Limb (tissue), 2 donors: ENCODE measurements at regions not wholly inside any gene's neighbourhood (a gene's known extent, or its start where the extent isn't known, plus 50 kb on each side); places are given as distances from the start of the nearest gene placed in this dataset.

Experiments used
- DNase-seq, 2 donors: peaks; one replicate each; pipeline ENCODE4 v3.0.0-alpha.2; 2016; ENCODE audit errors: extremely low spot score in 2 of 2

GRCh38 chr14:36083317-36083716 lies 93.2 kb downstream of the PTCSC3 start:
- no peak for DNase-seq

GRCh38 chr14:36078080-36078479 lies 98.4 kb downstream of the PTCSC3 start:
- no peak for DNase-seq

DNA sequence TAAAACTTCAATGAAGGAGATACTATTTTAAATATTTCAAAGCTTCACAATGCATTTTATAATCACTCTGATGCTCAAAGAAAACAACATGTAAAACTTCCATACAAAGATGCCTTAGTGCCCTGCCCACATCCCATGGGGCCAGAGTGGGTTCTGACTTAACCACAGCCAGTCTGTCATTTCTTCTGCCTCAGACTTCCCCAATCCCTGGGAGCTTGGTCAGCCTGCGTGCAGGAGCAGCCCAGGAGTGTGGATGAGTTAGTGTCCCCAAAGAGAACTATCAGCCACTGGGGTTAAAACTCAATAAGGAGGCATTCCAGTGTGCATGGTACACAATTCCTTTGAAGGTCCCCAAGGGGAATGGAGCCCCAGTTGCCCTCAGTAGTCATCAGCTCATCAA lies 100.3 kb downstream of the PTCSC3 start:
- DNase-seq: no peak

DNA sequence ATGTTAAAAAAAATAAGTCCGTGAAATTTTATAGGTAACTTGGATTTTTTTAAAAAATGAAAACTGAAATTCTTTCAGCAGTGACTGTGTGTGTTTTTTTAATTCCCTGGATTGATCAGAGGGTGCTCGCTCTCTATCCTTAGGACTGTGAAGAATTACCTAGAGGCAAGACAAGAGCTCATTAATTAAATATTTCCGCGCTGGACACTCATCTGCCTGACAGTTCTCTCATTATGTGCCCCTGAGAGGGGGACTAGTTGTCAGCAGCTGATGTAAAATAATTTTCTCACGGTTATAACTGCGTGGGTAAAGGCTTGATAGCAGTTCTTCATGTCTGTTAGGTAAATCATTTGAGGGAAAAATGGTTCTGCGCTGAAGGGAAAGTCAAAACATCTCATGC lies 101.3 kb downstream of the PTCSC3 start:
- DNase-seq: no peak

DNA sequence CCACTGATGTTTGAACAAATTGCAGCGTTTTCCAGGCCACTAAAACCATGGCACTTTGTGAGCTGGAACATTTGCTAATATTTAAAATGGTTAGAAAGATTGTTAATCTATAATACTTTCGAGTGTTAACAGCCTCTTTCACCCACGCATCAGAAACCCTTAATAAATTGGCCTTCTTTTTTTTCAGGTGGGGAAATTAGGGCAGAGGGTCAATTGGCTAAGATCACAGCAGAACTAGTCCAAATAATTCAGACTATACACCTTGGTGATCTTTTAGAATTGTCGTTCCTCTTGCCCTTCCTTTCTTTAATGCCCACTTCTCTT lies 105.8 kb downstream of the PTCSC3 start:
- no peak for DNase-seq

DNA sequence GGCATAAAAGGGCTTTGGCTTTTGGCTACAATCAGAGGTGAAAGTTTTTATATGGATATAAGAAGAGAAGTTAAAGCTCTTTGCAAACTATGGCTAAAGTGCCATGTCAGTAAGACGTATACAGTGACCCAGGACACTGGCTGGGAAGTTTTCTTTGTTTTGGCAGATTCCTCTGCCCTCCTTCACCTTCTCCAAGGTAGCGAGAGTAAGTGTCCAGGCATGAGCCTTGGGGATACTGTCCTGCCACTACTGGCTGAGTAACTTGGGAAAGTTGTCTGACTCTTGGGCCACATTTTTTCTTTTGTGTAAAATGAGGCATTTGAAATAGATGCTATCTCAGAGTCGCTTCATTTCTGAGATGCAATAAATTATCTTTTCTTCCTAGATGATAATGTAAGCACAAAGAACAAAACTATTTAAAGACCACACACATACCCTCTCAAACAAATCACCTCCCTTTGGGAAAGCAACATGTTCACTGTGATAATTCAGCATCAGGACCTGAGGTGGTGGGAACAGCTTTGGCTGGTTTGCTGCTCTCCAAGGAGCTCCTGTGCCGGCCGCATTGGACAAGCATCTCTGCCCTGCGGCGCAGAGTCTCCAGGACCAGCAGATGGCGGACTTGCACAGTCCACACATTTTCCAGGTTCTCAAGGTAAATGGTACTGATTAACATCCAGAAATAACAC lies 106.3 kb downstream of the PTCSC3 start:
- DNase-seq: peak; percentile 23 to 78

DNA sequence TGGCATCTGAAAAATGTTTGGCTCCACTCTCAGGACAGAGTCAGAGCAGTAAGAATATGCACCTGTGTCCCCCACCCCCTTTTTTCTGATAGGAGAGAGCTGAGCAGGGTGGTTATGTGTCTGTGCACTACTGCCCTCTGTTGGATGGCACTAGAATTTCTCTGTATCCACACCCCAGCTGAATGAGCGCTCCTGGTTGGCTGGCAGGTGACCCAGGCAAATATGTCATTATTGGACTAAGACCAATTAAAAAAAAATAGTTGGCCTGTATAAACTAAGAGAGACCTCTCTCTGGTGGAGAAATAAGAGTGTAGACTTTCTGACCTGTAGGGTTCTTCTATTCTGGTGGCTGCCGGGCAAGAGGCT lies 107.0 kb downstream of the PTCSC3 start:
- peak in 1 of 2 donors; percentile 21 for DNase-seq

- no peak for DNase-seq
Measured at GRCh38 chr14:36068777-36069534, 107.6 kb downstream of the PTCSC3 start.

GRCh38 chr14:36067428-36068187 lies 108.9 kb downstream of the PTCSC3 start:
- no peak for DNase-seq

- no peak for DNase-seq
Measured at GRCh38 chr14:36066636-36067035, 109.9 kb downstream of the PTCSC3 start.

GRCh38 chr14:36065831-36066230 lies 110.7 kb downstream of the PTCSC3 start:
- no peak for DNase-seq

- DNase-seq: no peak
Measured at GRCh38 chr14:36059531-36059930, 117.0 kb downstream of the PTCSC3 start.

DNA sequence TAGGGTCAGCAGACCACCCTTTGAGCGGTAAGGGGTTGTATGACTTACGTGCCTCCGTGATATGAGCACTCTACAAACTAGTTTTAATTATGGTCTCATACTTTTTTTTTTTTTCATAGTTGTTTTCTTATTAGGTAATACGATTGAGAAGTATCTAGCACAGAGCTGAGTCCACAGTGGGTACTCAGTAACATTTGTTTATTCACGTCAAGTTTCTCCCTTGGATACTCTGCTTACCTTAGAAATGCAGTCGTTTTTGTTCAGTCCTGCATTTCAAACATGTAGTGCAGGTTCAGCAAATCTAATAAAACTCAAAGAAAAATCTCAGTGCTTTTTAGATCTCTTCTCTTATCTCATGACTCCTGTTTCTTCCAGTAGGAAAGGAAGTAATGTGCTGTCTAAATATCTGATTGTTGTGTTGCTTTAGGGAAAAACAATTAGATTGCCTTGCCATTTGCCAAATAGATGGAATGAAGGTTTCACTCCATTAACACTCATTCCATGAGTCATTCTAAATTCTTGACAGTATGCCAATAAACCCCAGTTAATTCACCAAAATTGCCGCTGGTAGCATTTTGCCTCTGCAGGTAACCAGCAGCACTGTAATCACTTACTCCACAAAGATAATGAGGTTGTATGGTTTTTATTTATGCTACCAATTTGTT lies 118.9 kb downstream of the PTCSC3 start:
- no peak for DNase-seq

DNA sequence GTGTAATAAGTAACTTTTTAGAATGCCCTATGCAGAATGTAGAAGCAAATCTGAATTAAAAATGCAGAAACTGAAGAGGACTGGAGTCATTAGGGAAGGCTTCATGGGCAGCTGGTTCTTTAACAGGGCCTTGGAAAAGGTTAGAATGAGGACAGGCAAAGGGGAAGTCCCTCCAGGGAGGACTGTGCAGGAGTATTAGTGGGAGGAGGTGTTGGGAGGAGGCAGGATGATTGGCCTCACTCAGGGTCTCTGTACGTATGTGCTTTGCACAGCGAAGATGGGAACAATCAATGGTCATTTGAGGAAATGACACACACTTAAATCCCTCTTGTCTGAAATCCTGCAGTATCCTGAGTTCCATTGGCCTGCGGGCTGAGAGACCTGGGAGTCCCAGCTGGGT lies 119.7 kb downstream of the PTCSC3 start:
- no peak for DNase-seq

DNA sequence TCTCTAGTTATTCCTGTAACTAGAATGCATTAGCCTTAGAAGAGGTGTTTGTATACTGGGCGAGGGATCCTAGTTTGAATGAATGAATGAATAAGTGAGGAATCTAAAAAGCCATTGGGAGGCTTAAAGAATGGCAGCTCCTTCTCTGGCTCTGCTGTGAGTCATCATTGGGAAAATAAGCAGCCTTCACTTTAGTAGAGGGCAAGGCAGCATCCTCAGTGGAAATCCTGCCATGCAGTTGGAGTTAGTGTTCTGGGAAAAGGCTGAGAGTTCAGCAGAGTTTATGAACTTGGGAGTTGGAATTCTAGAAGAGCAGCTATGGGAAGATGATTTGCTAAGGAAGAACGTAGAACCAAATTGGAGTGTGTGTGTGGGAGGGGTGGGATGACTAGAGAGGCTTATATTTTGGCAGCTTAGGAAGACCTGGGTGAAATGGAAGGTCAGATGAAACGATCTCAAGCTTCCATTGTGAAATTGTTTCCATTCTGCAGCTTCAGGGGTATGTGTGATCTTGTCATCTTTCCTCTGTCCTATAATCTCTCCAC lies 120.8 kb downstream of the PTCSC3 start:
- no peak for DNase-seq

GRCh38 chr14:36055052-36055378 lies 121.5 kb downstream of the PTCSC3 start:
- DNase-seq: no peak

DNA sequence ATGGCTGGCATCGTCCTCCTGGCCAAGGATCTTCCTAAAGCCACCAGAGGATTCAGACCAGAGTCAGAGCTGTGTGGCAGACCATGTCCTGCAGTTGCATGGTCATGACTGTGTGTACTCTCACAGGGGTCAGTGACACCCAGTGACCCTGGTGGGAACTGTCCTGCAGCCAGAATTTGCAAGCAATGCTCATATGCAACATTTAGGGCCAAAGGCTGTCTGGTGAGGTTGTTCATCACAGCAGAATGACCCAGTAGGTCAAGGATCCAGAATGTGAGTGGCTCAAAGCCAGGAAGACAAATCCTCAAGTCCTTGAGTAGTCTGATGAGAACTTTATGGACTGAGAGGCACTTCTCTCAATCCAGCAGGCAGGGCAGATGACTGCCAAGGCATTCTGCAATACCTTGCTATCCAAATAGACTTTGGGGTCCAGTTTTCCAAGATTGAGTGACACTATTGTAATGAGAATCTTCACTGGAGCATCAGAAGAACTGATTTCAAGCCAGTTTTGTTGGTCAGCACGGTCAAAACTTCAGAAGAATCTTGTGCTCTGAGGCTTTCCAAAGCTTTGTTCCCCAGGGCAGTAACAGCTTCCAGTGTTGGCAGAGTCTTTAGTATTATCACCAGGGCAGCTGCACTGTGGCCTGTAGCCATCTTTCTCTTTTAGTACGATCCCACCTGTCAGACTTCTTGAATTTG lies 122.0 kb downstream of the PTCSC3 start:
- no peak for DNase-seq

DNA sequence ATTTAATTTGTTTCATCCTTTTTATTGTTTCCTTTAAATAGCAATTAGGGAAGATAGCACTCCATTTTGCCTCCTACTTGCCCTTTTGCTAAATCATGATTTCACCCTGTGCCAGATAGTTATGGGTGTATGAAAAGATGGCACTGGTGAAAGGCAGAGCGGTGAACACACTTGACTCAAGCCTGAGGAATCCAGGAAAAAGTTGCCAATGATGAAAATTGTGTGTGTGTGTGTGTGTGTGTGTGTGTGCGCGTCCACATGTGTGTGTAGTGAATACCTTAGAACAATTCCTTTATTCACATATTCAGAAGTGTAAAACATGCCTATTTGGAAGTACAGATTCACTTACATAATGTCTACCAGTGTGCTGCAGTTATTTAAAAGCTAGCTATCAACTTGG lies 123.8 kb downstream of the PTCSC3 start:
- DNase-seq: no peak

DNA sequence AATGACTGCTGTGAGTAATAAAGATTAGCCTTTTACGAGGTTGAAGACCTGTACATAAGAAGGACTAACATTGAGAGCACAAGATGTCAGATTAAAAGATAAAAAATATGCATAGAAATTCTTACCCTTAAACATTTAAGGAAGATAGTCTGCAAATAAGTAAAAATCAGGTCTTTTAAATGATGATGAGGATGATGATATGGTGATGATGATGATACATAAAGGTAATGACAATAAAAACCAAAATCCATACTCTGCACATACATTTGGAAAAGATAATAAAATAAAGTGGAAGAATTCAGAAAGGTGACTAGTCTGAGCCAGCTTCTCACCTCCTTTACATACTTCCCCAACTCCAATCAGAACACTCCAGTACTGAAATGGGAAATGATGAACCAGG lies 124.5 kb downstream of the PTCSC3 start:
- no peak for DNase-seq

DNA sequence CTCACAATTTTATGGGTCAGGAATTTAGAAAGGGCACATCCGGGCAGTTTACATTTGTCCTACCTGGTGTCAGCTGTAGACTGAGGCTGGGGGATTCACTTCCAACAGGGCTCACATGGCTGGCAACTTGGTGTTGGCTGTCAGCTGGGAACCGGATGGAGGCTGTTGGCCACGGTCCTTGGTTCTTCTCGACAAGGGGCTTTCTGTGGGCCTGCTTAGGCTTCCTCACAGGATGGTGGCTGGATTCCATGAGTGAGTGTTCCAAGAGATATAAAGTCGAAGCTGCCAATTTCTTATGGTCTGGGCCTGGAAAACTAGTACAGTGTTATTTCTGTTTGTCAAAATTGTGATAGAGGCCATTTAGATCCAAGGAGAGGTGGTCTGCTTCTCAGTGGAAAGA lies 127.9 kb downstream of the PTCSC3 start:
- DNase-seq: no peak

DNA sequence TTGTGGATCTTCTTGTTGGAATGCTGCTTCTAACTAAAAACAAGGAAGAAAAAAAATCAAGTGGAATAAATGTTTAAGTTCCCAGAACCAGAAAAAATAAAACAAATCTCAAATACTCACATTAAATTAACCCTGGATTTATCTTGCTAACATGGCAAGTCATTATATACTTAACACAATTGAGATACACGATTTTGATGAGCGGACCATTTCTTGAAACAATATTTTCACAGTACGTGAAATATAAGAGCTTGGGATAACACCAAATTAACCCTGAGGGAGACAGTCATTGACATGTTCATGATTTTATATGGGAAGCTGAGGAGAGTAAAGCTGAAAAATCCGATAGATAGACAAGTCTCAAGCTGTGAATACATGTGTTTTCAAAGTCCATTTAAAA lies 128.6 kb downstream of the PTCSC3 start:
- no peak for DNase-seq
